HG02610 (cell line): ENCODE measurements at regions not wholly inside any gene's neighbourhood (a gene's known extent, or its start where the extent isn't known, plus 50 kb on each side); places are given as distances from the start of the nearest gene placed in this dataset.
"Not testable (repeated sequence)": the region's sequence is repeated elsewhere in the genome, so short reads cannot be mapped to it uniquely, and the experiment has no call there.

Experiments used
- ATAC-seq: cut with Tn5 transposase; IDR thresholded peaks from one replicate; pipeline ENCODE4 v1.9.1; 2021; ENCODE audit warnings: mild to moderate bottlenecking, moderate library complexity; ENCODE audit not compliant: unreplicated experiment

- ATAC-seq: no peak
These were observed 396.4 kb downstream of the EDEM1 start for GRCh38 chr3:5583920-5584319.

- no peak for ATAC-seq
These were observed 397.6 kb downstream of the EDEM1 start for GRCh38 chr3:5585085-5585484.

- no peak for ATAC-seq
These were observed 419.5 kb downstream of the EDEM1 start for GRCh38 chr3:5606884-5607472.

GRCh38 chr3:5607581-5607980, 420.1 kb downstream of the EDEM1 start:
- ATAC-seq: no peak

- not testable (repeated sequence) for ATAC-seq
These were observed 421.5 kb downstream of the EDEM1 start for GRCh38 chr3:5608971-5609370.

GRCh38 chr3:5613599-5613998, 426.1 kb downstream of the EDEM1 start:
- ATAC-seq: no peak

GRCh38 chr3:5616873-5617272, 429.4 kb downstream of the EDEM1 start:
- ATAC-seq: no peak

GRCh38 chr3:5618170-5618569, 430.7 kb downstream of the EDEM1 start:
- ATAC-seq: no peak

- ATAC-seq: no peak
These were observed 442.9 kb downstream of the EDEM1 start for GRCh38 chr3:5630406-5630805.

GRCh38 chr3:5633960-5634359, 446.5 kb downstream of the EDEM1 start:
- ATAC-seq: no peak

- ATAC-seq: no peak
These were observed 446.9 kb downstream of the EDEM1 start for GRCh38 chr3:5634411-5634810.

- no peak for ATAC-seq
These were observed 448.2 kb downstream of the EDEM1 start for GRCh38 chr3:5635746-5636145.

GRCh38 chr3:5638550-5638949, 451.0 kb downstream of the EDEM1 start:
- ATAC-seq: no peak

GRCh38 chr3:5644773-5645670, 457.5 kb downstream of the EDEM1 start:
- ATAC-seq: no peak

- no peak for ATAC-seq
These were observed 458.3 kb downstream of the EDEM1 start for GRCh38 chr3:5645692-5646410.

- ATAC-seq: no peak
These were observed 462.8 kb downstream of the EDEM1 start for GRCh38 chr3:5650303-5650702.

- no peak for ATAC-seq
These were observed 463.8 kb downstream of the EDEM1 start for GRCh38 chr3:5651351-5651750.

- ATAC-seq: no peak
These were observed 466.1 kb downstream of the EDEM1 start for GRCh38 chr3:5653426-5654143.

GRCh38 chr3:5657106-5657505, 469.6 kb downstream of the EDEM1 start:
- ATAC-seq: no peak

- no peak for ATAC-seq
These were observed 476.1 kb downstream of the EDEM1 start for GRCh38 chr3:5663601-5664000.

GRCh38 chr3:5666455-5666854, 478.9 kb downstream of the EDEM1 start:
- no peak for ATAC-seq
